T-helper 1 cell (primary cell): ENCODE measurements at regions not wholly inside any gene's neighbourhood (a gene's known extent, or its start where the extent isn't known, plus 50 kb on each side); places are given as distances from the start of the nearest gene placed in this dataset.

Experiments
- DNase-seq, 5 donors: peaks; one replicate each; pipeline ENCODE4 v3.0.0-alpha.2; 2012 to 2020

DNA sequence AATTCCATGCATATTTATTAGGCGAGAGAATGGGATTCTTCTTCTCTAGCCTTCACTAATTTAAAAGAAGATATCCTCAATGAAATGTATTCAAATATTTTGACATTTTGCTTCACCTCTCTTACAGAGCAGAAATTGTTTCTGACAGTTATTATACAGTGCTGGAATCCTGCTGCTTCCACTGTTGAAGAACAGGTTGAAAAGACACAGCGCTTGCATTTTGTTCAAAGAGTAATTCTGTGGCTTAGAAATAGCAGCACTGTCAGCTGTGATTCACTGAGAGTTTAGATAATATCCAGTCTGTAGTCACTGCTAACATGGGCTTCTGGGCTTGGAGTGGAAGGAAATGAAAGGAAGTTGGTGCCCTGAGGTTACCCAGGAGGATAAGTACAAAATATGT, 117.1 kb upstream of the FBXL4 start:
- DNase-seq: no peak

DNA sequence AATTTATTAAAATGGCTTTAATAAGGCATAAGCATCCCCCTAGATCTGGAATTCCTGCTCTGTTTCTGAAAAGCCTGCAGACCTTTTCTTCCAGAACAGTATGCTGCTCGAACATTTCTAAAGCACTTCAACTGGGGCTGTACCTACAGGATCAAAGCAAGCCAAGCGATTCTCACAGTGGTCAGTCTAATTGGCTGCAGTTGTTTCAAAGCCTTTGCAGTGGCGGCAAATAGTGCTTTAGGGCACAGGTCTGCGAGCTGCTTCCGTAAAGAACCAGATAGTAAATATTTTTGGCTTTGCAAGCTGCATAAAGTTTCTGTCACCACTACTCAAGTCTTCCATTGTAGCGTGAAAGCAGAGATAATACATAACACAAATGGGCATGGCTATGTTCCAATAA, 88.9 kb upstream of the FBXL4 start:
- DNase-seq: no peak

GRCh38 chr6:99032396-99032795, 84.7 kb upstream of the FBXL4 start:
- no peak for DNase-seq

DNA sequence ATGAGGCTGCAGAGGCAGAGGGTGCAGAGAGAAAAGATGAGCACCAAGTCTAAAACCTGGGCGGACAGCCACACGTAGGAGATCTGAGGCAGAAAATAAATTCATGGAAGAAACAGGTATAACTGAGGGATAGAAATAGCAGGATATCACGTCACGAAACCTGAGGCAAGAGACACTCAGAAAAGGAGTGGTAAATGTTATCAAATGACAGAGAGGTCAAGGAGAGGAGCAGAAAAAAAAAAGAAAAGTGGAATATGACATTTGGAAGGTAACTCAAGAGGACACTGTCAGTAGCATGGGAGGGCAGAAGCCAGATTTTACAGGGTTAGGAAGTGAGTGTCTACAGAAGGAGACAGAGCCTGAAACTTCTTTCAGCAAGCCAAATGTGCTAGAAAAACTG, 84.2 kb upstream of the FBXL4 start:
- DNase-seq: no peak

GRCh38 chr6:99030915-99031314, 83.2 kb upstream of the FBXL4 start:
- DNase-seq: no peak

- DNase-seq: no peak
Observed at GRCh38 chr6:99026135-99026534, 78.4 kb upstream of the FBXL4 start.

- DNase-seq: no peak
Observed at GRCh38 chr6:99024089-99024488, 76.3 kb upstream of the FBXL4 start.

DNA sequence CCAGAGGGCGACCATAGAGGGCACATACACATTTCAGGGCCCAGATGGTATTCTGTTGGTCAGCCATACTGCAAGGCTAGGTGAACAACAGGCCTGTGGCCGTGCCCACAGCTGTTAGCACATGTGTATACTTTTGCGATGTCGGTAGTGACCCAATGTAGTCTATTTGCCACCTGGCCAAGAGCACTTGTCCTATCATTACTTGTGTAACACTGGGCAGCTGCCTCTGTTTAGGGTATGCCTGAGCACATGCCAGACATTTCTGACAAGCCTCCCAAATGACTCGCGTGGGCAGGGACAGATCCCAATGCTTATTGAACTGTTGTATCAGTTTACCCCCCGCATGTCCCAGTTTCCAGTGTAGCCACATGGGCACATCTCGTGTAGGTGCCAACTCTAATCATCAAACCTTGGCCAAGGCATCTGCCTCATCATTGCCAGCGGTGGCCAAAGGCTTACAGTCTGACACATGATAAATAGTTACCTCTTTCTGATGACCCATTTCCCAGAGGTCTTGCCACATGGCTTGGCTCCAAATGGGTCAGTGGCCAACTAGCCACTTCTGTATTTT, 74.4 kb upstream of the FBXL4 start:
- DNase-seq: no peak

DNA sequence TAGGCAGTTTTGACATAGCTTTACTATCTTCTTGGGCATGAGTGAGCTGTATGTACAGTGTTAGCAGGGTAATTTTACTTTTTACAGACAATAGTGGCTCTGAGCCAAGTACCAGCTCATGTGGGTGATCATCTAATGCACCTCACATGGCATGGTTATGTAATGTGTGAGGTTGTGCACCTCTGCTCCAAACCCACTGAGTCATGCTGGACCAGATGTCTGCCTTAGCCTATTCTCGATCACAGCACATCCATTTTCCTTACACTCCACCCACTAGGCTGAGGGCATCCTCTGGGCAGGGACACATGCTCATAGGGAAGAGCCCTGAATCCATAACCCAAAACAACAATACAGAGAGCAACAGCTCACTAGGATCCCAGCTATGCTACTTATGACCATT, 71.6 kb upstream of the FBXL4 start:
- DNase-seq: no peak

DNA sequence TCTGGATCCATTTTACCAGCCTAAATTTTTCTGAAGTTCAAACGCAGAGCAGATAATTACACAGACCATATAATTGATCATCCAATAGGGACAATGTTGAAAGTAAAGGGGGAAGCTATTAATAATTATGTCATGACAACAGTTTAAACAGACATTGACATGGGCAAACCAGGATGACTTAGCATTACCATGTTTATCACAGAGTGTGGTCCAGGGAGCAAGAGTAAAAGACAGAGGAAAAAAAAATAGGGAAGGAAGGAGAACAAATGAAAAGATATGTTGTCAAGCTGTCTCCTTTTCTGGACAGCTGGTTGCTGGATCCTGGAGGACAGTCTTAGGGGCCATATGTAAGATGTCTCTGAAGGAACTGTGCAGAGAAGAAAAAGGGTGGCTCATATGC, 69.4 kb upstream of the FBXL4 start:
- no peak for DNase-seq

- DNase-seq: no peak
Observed at GRCh38 chr6:99016355-99016754, 68.6 kb upstream of the FBXL4 start.

DNA sequence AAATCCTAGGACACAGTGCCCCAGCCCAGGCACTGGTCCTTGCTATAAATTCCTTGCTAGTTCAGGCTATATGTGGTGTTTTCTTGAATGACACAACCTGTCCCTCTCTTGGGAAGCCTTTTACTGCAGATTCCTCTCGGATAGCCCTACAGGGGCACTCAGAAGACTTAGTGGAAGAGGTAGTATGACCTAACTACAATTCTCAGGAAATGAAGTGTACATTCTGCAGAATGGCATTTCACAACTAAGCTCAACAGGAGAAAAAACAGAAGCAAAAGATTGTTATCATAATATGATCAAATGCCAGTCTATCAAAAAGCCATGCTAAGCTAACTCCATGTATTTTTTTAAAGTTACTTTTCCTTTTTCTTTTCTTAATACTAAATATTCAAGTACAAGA, 66.3 kb upstream of the FBXL4 start:
- DNase-seq: no peak

DNA sequence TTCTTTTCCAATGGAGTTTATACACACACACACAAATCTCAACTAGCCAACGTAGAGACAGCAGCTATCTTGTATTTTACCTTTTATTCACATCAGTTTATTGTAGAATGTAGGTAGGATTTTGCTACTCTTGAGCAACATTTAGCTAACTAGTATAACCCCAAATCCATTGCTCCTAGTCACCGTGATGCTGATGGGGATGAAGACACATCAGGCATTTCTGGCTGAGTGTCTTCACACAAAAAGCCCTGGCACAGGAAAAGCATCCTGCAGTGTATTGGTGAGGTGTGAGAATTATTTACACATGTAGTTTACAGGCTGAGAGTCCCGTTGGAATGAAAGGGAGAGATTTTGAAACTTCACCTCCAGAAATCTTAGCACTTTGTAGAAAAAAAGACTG, 65.9 kb upstream of the FBXL4 start:
- DNase-seq: no peak

DNA sequence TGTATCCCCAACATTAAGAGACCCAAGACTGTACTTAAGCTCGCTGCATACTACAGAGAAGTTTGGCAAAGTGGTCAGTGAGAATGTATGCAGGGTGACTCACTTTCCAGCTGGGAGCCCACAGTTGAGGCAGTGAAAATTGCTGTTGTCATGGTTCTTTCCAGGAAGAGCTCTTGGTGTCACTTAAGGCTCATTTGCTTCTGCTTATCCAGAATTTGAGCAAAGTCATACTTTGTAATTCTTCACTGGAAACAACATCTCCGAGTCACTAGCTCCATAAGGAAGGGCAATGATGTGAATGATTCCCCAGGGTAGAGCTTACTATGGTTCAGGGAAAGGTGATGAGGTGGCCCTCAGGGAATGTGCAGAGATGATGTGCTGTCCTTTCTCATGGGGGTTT, 65.4 kb upstream of the FBXL4 start:
- DNase-seq: no peak

DNA sequence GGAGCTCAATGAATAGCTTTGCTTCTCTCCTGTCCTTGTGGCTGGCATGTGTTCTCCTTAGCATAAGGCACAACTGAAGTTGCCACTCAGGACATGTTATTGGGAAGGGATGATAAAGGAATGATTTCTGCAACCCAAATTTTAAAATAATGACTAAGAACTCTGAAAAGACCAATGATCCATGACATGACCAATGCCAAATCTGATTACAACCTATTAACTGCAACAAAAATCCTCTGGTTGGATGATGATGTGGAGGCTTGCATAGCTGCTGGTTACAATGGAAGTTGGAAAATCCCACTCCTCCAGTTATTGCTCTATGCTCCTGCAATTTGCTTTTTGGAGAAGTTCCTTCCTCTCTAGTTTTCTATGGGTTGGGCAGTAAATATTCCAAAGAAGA, 63.4 kb upstream of the FBXL4 start:
- DNase-seq: no peak

DNA sequence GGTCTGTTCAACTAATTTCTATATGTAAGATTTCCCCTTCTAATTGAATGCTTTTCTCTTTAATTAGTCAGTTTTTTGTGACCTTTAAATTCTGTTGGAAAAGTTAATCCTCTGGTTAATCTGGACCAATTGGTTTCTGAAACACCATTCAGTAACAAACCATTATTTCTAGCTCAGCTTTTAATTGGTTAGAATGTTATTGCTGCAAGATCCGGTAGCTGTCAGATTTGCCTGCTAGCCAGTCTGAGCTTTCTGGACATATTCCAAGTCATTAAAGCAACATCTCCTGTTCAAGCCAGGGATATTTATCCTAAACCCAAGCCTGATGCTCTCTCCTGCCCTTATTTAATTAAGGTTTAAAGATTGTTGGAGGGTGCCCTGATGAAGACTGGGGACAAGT, 55.1 kb upstream of the FBXL4 start:
- DNase-seq: no peak

GRCh38 chr6:98998103-98998502, 50.4 kb upstream of the FBXL4 start:
- DNase-seq: no peak
